GM18507 (cell line): ENCODE measurements at regions not wholly inside any gene's neighbourhood (a gene's known extent, or its start where the extent isn't known, plus 50 kb on each side); places are given as distances from the start of the nearest gene placed in this dataset.
A peak's percentile ranks its signal among the peaks of the same experiment; 100 is the strongest.
"Not testable (repeated sequence)": the region's sequence is repeated elsewhere in the genome, so short reads cannot be mapped to it uniquely, and the experiment has no call there.

Experiments
- DNase-seq: peaks from one replicate; pipeline ENCODE4 v3.0.0; 2011; ENCODE audit warnings: low read depth; ENCODE audit not compliant: insufficient read length; ENCODE audit errors: extremely low spot score
- FAIRE-seq: peaks from 2 replicates; lab custom pipeline; 2011; peaks lifted over from hg19 to GRCh38; lab: Jason Lieb, UNC

- DNase-seq (no peak), FAIRE-seq (no peak)
Observed at GRCh38 chr12:107360482-107360881, 267.1 kb upstream of the CRY1 start.

- no peak for FAIRE-seq
- DNase-seq: no peak
Observed at GRCh38 chr12:107361970-107362369, 268.6 kb upstream of the CRY1 start.

GRCh38 chr12:107362960-107363359 lies 269.6 kb upstream of the CRY1 start:
- FAIRE-seq: no peak
- no peak for DNase-seq

GRCh38 chr12:107364875-107365518 lies 271.6 kb upstream of the CRY1 start:
- DNase-seq (no peak), FAIRE-seq (no peak)

- DNase-seq: no peak
- FAIRE-seq: no peak
Observed at GRCh38 chr12:107365703-107366102, 272.4 kb upstream of the CRY1 start.

- no peak for FAIRE-seq
- DNase-seq: no peak
Observed at GRCh38 chr12:107366322-107366721, 273.0 kb upstream of the CRY1 start.

- FAIRE-seq (no peak), DNase-seq (no peak)
Observed at GRCh38 chr12:107368586-107368985, 275.2 kb upstream of the CRY1 start.

- FAIRE-seq (no peak), DNase-seq (no peak)
Observed at GRCh38 chr12:107369006-107369405, 275.7 kb upstream of the CRY1 start.

GRCh38 chr12:107369679-107370078 lies 276.3 kb upstream of the CRY1 start:
- no peak for DNase-seq
- peak; percentile 29 for FAIRE-seq

GRCh38 chr12:107372229-107372658 lies 278.9 kb upstream of the CRY1 start:
- FAIRE-seq (no peak), DNase-seq (no peak)

GRCh38 chr12:107373238-107373809 lies 280.0 kb upstream of the CRY1 start:
- no peak for DNase-seq
- no peak for FAIRE-seq

GRCh38 chr12:107374161-107374840 lies 281.0 kb upstream of the CRY1 start:
- FAIRE-seq: no peak
- no peak for DNase-seq

- FAIRE-seq (no peak), DNase-seq (no peak)
Observed at GRCh38 chr12:107375231-107375630, 281.9 kb upstream of the CRY1 start.

GRCh38 chr12:107377596-107378385 lies 284.4 kb upstream of the CRY1 start:
- DNase-seq (no peak), FAIRE-seq (no peak)

- FAIRE-seq (no peak), DNase-seq (no peak)
Observed at GRCh38 chr12:107378609-107379008, 285.3 kb upstream of the CRY1 start.

GRCh38 chr12:107379142-107379851 lies 285.9 kb upstream of the CRY1 start:
- DNase-seq, FAIRE-seq: not testable (repeated sequence)

GRCh38 chr12:107379852-107380567 lies 286.7 kb upstream of the CRY1 start:
- FAIRE-seq (no peak), DNase-seq (no peak)

GRCh38 chr12:107384645-107385044 lies 291.3 kb upstream of the CRY1 start:
- FAIRE-seq: no peak
- DNase-seq: no peak

GRCh38 chr12:107385509-107385908 lies 292.2 kb upstream of the CRY1 start:
- FAIRE-seq (no peak), DNase-seq (no peak)
